HFFc6 (cell line): ENCODE measurements at regions not wholly inside any gene's neighbourhood (a gene's known extent, or its start where the extent isn't known, plus 50 kb on each side); places are given as distances from the start of the nearest gene placed in this dataset.

ENCODE experiments used
- DNase-seq: peaks from one replicate; pipeline ENCODE4 v3.0.0-alpha.2; 2018
- H3K27ac Mint-ChIP-seq: 2 replicates; pipeline ENCODE4 v1.8.0; 2020; ENCODE audit warnings: mild to moderate bottlenecking, mixed read lengths
- H3K27me3 Mint-ChIP-seq: 2 replicates; pipeline ENCODE4 v1.8.0; 2021; ENCODE audit warnings: mild to moderate bottlenecking, moderate library complexity, mixed read lengths; ENCODE audit not compliant: insufficient read depth
- H3K36me3 Mint-ChIP-seq: 2 replicates; pipeline ENCODE4 v1.8.0; 2021; ENCODE audit warnings: low read depth, mixed read lengths
- H3K4me1 Mint-ChIP-seq: 2 replicates; pipeline ENCODE4 v1.8.0; 2020; ENCODE audit warnings: low read depth, mixed read lengths
- H3K4me3 Mint-ChIP-seq: 2 replicates; pipeline ENCODE4 v1.8.0; 2020; ENCODE audit warnings: mild to moderate bottlenecking, moderate library complexity, mixed read lengths
- H3K9me3 Mint-ChIP-seq: 2 replicates; pipeline ENCODE4 v1.8.0; 2020; ENCODE audit warnings: mild to moderate bottlenecking, mixed read lengths
- CTCF ChIP-seq: fragments of 200-600 bp; sonication (generic); IDR thresholded peaks from 2 replicates; pipeline ENCODE4 v1.5.0; 2021; ENCODE audit warnings: antibody characterized with exemption, mild to moderate bottlenecking

DNA sequence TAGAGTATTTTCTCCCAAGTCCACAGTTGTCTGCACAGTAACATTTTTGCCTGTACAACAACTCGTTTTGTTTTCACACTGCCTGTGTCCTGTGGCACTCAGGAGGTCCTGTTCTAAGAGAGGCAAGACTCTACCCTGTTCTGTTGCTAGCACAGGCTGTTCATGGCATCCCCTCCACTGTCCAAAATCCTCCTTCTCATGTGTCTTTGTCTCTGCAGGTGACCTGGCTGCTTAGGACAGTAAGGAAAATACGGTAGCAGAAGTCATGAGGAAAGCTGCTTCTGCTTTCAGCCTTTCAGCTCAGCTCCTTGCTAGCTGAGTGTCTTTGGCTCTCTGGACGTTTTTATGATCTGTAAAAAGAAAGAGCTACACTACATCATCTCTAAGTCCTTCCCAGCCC is 205.9 kb downstream of the C1D start:
- Mint-ChIP-seq H3K4me1 (peaks cover 14% of the 10 kb centered on the region), H3K4me3 (no peak overlapping the region), H3K27ac (no peak overlapping the region), H3K27me3 (no peaks in the 10 kb centered on the region), H3K9me3 (no peaks in the 10 kb centered on the region), H3K36me3 (no peaks in the 10 kb centered on the region; the same call in 1 of the 2 replicates)
- TF ChIP-seq CTCF: no peak
- DNase-seq: no peak

DNA sequence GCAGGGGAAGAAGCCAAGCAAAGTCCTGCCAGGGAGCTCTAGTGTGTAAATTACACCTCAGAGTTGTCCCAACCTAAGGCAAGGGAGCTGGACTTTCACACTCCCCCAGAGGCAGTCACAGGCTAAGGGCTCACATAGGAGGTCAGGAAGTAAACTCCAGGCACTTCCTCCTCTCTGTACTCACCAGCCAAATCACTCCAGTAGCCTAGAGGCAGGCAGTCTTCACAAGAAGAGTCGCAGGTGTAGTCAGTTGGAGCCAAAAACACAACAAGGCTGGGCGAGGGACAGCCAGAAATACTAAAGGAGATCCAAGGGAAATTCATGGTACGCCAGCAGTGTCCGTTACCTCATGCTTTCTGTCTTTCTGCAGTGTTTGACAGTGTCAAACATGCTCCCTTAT is 205.0 kb downstream of the C1D start:
- Mint-ChIP-seq H3K9me3 (no peaks in the 10 kb centered on the region), H3K27me3 (no peaks in the 10 kb centered on the region; the same call in 1 of the 2 replicates), H3K4me3 (no peak overlapping the region), H3K27ac (no peak overlapping the region), H3K36me3 (no peaks in the 10 kb centered on the region; the same call in 1 of the 2 replicates), H3K4me1 (peaks cover 21% of the 10 kb centered on the region)
- no peak for DNase-seq
- TF ChIP-seq CTCF: no peak

- TF ChIP-seq CTCF: no peak
These were observed 203.9 kb downstream of the C1D start for GRCh38 chr2:67858886-67859285.

GRCh38 chr2:67865917-67866316 is 196.9 kb downstream of the C1D start:
- Mint-ChIP-seq H3K9me3 (no peaks in the 10 kb centered on the region), H3K4me1 (peaks cover 63% of the 10 kb centered on the region), H3K27ac (no peak overlapping the region), H3K36me3 (no peaks in the 10 kb centered on the region), H3K4me3 (no peak overlapping the region), H3K27me3 (no peaks in the 10 kb centered on the region; the same call in 1 of the 2 replicates)
- no peak for TF ChIP-seq CTCF
- no peak for DNase-seq

More at GRCh38 chr2:67858886-67859285, 203.9 kb downstream of the C1D start:
- H3K27ac Mint-ChIP-seq: no peak overlapping the region
- no peak for DNase-seq
- peaks cover 14% of the 10 kb centered on the region for H3K4me1 Mint-ChIP-seq
- no peak overlapping the region for H3K4me3 Mint-ChIP-seq
- no peaks in the 10 kb centered on the region for H3K9me3 Mint-ChIP-seq
- no peaks in the 10 kb centered on the region; the same call in 1 of the 2 replicates for H3K36me3 Mint-ChIP-seq
- no peaks in the 10 kb centered on the region; the same call in 1 of the 2 replicates for H3K27me3 Mint-ChIP-seq

GRCh38 chr2:67867735-67868134 is 195.1 kb downstream of the C1D start:
- Mint-ChIP-seq H3K9me3 (no peaks in the 10 kb centered on the region), H3K27ac (peak overlapping the region; percentile 56), H3K27me3 (peaks cover 5% of the 10 kb centered on the region; the same call in 1 of the 2 replicates), H3K4me1 (peaks cover 74% of the 10 kb centered on the region), H3K36me3 (no peaks in the 10 kb centered on the region), H3K4me3 (peak overlapping the region; percentile 44)
- peak; percentile 47 for DNase-seq
- no peak for TF ChIP-seq CTCF
